ENCODE measurements at regions not wholly inside any gene's neighbourhood (a gene's known extent, or its start where the extent isn't known, plus 50 kb on each side); places are given as distances from the start of the nearest gene placed in this dataset.

GRCh38 chr14:71574976-71575375 is 357.3 kb upstream of the RGS6 start:
- TF ChIP-seq FOS (IDR thresholded peaks at IDR 0.05; ENCODE audit: low read depth, low read length) (peak; percentile 39; the same call in 1 of the 2 replicates), CTCF (conservative IDR thresholded peaks at IDR 0.05; ENCODE audit: low read depth, low read length) (no peak), USF2 (IDR thresholded peaks at IDR 0.05; ENCODE audit: low read depth, low read length) (no peak), RFX5 (IDR thresholded peaks at IDR 0.05; ENCODE audit: low read depth, low read length) (no peak), MXI1 (IDR thresholded peaks at IDR 0.05; ENCODE audit: borderline replicate concordance, low read depth, low read length) (no peak), MAFK (IDR thresholded peaks at IDR 0.05; ENCODE audit: low read depth, low read length) (no peak), RCOR1 (IDR thresholded peaks at IDR 0.05; ENCODE audit: insufficient replicate concordance, low read length) (no peak), RAD21 (IDR thresholded peaks at IDR 0.05; ENCODE audit: low read length) (no peak), MAZ (IDR thresholded peaks at IDR 0.05; ENCODE audit: borderline replicate concordance, low read depth, low read length) (no peak), POLR2A (IDR thresholded peaks at IDR 0.05; ENCODE audit: low read depth, low read length) (no peak), ELK1 (IDR thresholded peaks at IDR 0.05; ENCODE audit: borderline replicate concordance, low read depth, low read length) (no peak)
